HepG2 (cell line): ENCODE measurements at regions not wholly inside any gene's neighbourhood (a gene's known extent, or its start where the extent isn't known, plus 50 kb on each side); places are given as distances from the start of the nearest gene placed in this dataset.

Source experiments
- ATAC-seq: fragments of 200-7000 bp; cut with Tn5 transposase; 3 replicates; pipeline ENCODE4 v1.9.1; 2020; ENCODE audit warnings: mild to moderate bottlenecking, moderate library complexity
- BruUV-seq: library from RNA; stranded (reverse); fragments of 400-500 nt; replicated peaks from 2 replicates; lab custom pipeline; 2021; lab: Mats Ljungman, UMichigan
- CTCF ChIA-PET: fragments of 300-600 bp; formaldehyde crosslinking; extraction: SDS; loops from one replicate; lab custom pipeline; 2021; ENCODE audit warnings: low total read pairs, inconsistent platforms, low intra/inter-chr PET ratio; lab: Yijun Ruan, JAX
- POLR2A ChIA-PET: fragments of 350-600 bp; sonication (Branson Sonifier 250); formaldehyde crosslinking; loops from one replicate; lab custom pipeline; 2020; ENCODE audit warnings: antibody characterized with exemption, inconsistent platforms; lab: Yijun Ruan, JAX
- DNase-seq: peaks from one replicate; pipeline ENCODE4 v3.0.0-alpha.2; 2015; ENCODE audit warnings: low spot score
- FAIRE-seq: peaks from 3 replicates; lab custom pipeline; 2011; peaks lifted over from hg19 to GRCh38; lab: Jason Lieb, UNC
- H2AFZ ChIP-seq: one replicate; pipeline ENCODE4 v1.6.1; 2011; ENCODE audit warnings: low read length, inconsistent platforms
- H3K27ac ChIP-seq: fragments of 300-600 bp; 3 replicates; pipeline ENCODE4 v1.8.0; 2011; ENCODE audit warnings: mixed run types, mild to moderate bottlenecking, mixed read lengths, low read length, inconsistent platforms; ENCODE audit not compliant: insufficient read depth; ENCODE audit errors: extremely low read length
- H3K27me3 ChIP-seq, 2 experiments: fragments of 200-600 bp in 1 of 2; 2 replicates in 1 of 2; 3 replicates in 1 of 2; pipeline versions ENCODE4 v1.6.0 to v1.8.0; 2011; ENCODE audit warnings: low read length in 2 of 2, mild to moderate bottlenecking in 2 of 2, moderate library complexity in 2 of 2, inconsistent platforms in 1 of 2; ENCODE audit not compliant: insufficient read depth in 2 of 2, control insufficient read depth in 1 of 2
- H3K36me3 ChIP-seq, 2 experiments: fragments of 200-600 bp in 1 of 2; replicated peaks in 1 of 2; 2 replicates in 1 of 2; 3 replicates in 1 of 2; pipeline versions ENCODE4 v1.5.1 to v1.8.0; 2011; ENCODE audit warnings: low read length in 2 of 2, inconsistent platforms in 1 of 2; ENCODE audit not compliant: insufficient read depth in 2 of 2, control insufficient read depth in 1 of 2
- H3K4me1 ChIP-seq: 2 replicates; pipeline ENCODE4 v1.5.1; 2012; ENCODE audit warnings: low read length, inconsistent platforms; ENCODE audit not compliant: insufficient read depth
- H3K4me2 ChIP-seq: 2 replicates; pipeline ENCODE4 v1.6.0; 2011; ENCODE audit warnings: low read depth, low read length, inconsistent platforms
- H3K4me3 ChIP-seq, 3 experiments: fragments of 200-600 bp in 1 of 3; sonication (generic), shearing (Covaris generic) in 1 of 3; replicated peaks in 1 of 3; 2 replicates each; pipeline ENCODE4 v1.5.1; 2011 to 2016; ENCODE audit warnings: low read length in 3 of 3, inconsistent platforms in 2 of 3, low read depth in 2 of 3, mild to moderate bottlenecking in 2 of 3, control low read depth in 1 of 3, mixed read lengths in 1 of 3; ENCODE audit not compliant: insufficient read depth in 1 of 3
- H3K79me2 ChIP-seq: one replicate; pipeline ENCODE4 v1.6.1; 2011; ENCODE audit warnings: low read length, inconsistent platforms; ENCODE audit not compliant: insufficient read depth
- H3K9ac ChIP-seq: 2 replicates; pipeline ENCODE4 v1.6.0; 2011; ENCODE audit warnings: mild to moderate bottlenecking, low read depth, low read length, inconsistent platforms; ENCODE audit not compliant: insufficient read depth
- H3K9me3 ChIP-seq: 2 replicates; pipeline ENCODE4 v1.5.1; 2012; ENCODE audit warnings: mild to moderate bottlenecking, low read length
- H4K20me1 ChIP-seq: 2 replicates; pipeline ENCODE4 v1.6.0; 2011; ENCODE audit warnings: inconsistent platforms, mild to moderate bottlenecking, low read length, moderate library complexity; ENCODE audit not compliant: insufficient read depth
- CBX5 ChIP-seq: sonication (generic); formaldehyde crosslinking; IDR thresholded peaks from 2 replicates; pipeline ENCODE4 v1.4.0; 2020; ENCODE audit warnings: missing genetic modification reagents, borderline replicate concordance
- HDAC6 ChIP-seq: fragments of 200-600 bp; sonication (generic); IDR thresholded peaks from 2 replicates; pipeline ENCODE4 v1.7.0; 2017; ENCODE audit warnings: mild to moderate bottlenecking, antibody characterized with exemption, low read length, low read depth
- HNRNPK ChIP-seq: fragments of 200-400 bp; formaldehyde crosslinking; IDR thresholded peaks from 2 replicates; pipeline ENCODE4 v1.6.1; 2018; ENCODE audit warnings: low read length, low read depth, moderate library complexity, mild to moderate bottlenecking; ENCODE audit not compliant: poor library complexity, severe bottlenecking
- KMT2A ChIP-seq: sonication (generic); formaldehyde crosslinking; IDR thresholded peaks from 2 replicates; pipeline ENCODE4 v1.4.0; 2020; ENCODE audit warnings: missing genetic modification reagents
- MTA3 ChIP-seq: sonication (generic); formaldehyde crosslinking; IDR thresholded peaks from 2 replicates; pipeline ENCODE4 v1.4.0; 2020; ENCODE audit warnings: missing genetic modification reagents
- NONO ChIP-seq, 2 experiments: fragments of 450-650 bp in 1 of 2; sonication (generic) in 1 of 2; formaldehyde crosslinking in 1 of 2; IDR thresholded peaks in 1 of 2; conservative IDR thresholded peaks in 1 of 2; 2 replicates each; pipeline versions ENCODE4 v1.6.1 to v1.8.0; 2017 to 2022; ENCODE audit warnings: mild to moderate bottlenecking in 1 of 2, missing genetic modification reagents in 1 of 2, moderate library complexity in 1 of 2
- PAWR ChIP-seq: sonication (generic); formaldehyde crosslinking; IDR thresholded peaks from 2 replicates; pipeline ENCODE4 v1.4.0; 2020; ENCODE audit warnings: missing genetic modification reagents, mild to moderate bottlenecking, borderline replicate concordance
- SMAD3 ChIP-seq: sonication (generic); formaldehyde crosslinking; IDR thresholded peaks from 2 replicates; pipeline ENCODE4 v1.4.0; 2020; ENCODE audit warnings: missing genetic modification reagents
- SNAPC5 ChIP-seq: sonication (generic); formaldehyde crosslinking; IDR thresholded peaks from 2 replicates; pipeline ENCODE4 v1.8.1; 2023; ENCODE audit warnings: mild to moderate bottlenecking, missing genetic modification reagents, borderline replicate concordance
- ZNF326 ChIP-seq: sonication (generic); formaldehyde crosslinking; IDR thresholded peaks from 2 replicates; pipeline ENCODE4 v1.4.0; 2020; ENCODE audit warnings: missing genetic modification reagents, borderline replicate concordance
- ZNF850 ChIP-seq: sonication (generic); formaldehyde crosslinking; conservative IDR thresholded peaks from 2 replicates; pipeline ENCODE4 v1.9.0; 2021; ENCODE audit warnings: mild to moderate bottlenecking, missing genetic modification reagents
- WGBS: methylation state at CpG from one replicate; pipeline ENCODE4 v1.1.6; 2017; ENCODE audit warnings: low lambda C conversion rate; 5-methylcytosine and 5-hydroxymethylcytosine counted together
- in situ Hi-C: cut with HindIII; loops from 2 replicates; pipeline ENCODE4 v1.10.0; 2017; ENCODE audit warnings: low pct_unique_long_range_greater_than_20kb; ENCODE audit not compliant: extremely low pct_ligation_motif_present
- intact Hi-C: fragments of 100-400 bp; cut with micrococcal nuclease; formaldehyde crosslinking; loops from one replicate; pipeline ENCODE4 v1.10.0; 2022; ENCODE audit not compliant: unreplicated experiment

DNA sequence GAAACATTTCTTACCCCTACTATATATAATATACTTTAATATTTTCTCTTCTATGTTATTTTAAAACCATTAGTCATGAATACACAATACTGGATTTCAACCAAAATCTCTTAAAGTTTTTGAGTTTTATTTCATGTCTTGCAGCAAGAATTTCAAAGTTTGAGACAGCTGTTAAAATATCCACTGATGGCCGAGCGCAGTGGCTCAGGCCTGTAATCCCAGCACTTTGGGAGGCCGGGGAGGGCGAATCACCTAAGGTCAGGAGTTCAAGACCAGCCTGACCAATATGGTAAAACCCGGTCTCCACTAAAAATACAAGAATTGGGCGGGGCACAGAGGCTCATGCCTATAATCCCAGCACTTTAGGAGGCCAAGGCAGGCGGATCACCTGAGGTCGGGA lies 59.7 kb upstream of the DAPK1 start:
- Histone ChIP-seq H3K79me2 (no peaks in the 10 kb centered on the region), H3K27ac (no peak overlapping the region), H4K20me1 (no peaks in the 10 kb centered on the region), H3K4me3 (no peak overlapping the region), H2AFZ (no peak overlapping the region), H3K36me3 (no peaks in the 10 kb centered on the region), H3K9ac (no peak overlapping the region), H3K4me1 (peaks cover 7% of the 10 kb centered on the region; the same call in 1 of the 2 replicates), H3K4me2 (no peak overlapping the region), H3K27me3 (peaks cover 0 to 3% of the 10 kb centered on the region in 2 experiments; a peak in 1 of 5 replicates), H3K9me3 (no peaks in the 10 kb centered on the region)
- intact Hi-C loops (no loop called here), in situ Hi-C loops (no loop called here)
- no peak for ATAC-seq
- ChIA-PET POLR2A (no interaction called here), CTCF (no interaction called here)
- FAIRE-seq, result no peak
- BruUV-seq, result no TSS peak
- TF ChIP-seq ZNF850 (CRISPR knock-in tag) (no peak), SMAD3 (no peak), ZNF326 (CRISPR knock-in tag) (no peak), PAWR (CRISPR knock-in tag) (no peak), NONO (IDR thresholded peaks at IDR 0.05) (no peak), NONO (CRISPR knock-in tag; conservative IDR thresholded peaks at IDR 0.05) (no peak), HNRNPK (no peak), SNAPC5 (no peak), CBX5 (CRISPR knock-in tag) (no peak), HDAC6 (no peak), MTA3 (CRISPR knock-in tag) (no peak), KMT2A (no peak)
- DNase-seq, result no peak
- WGBS, result 39% methylated on average over 8 of the region's 8 CpGs
